ENCODE measurements at regions not wholly inside any gene's neighbourhood (a gene's known extent, or its start where the extent isn't known, plus 50 kb on each side); places are given as distances from the start of the nearest gene placed in this dataset.

- FAIRE-seq, result no peak
These were observed 1556.6 kb upstream of the TMEFF2 start for GRCh38 chr2:193751299-193751698.

GRCh38 chr2:193749485-193749884, 1554.8 kb upstream of the TMEFF2 start:
- DNase-seq (ENCODE audit: insufficient read length, low spot score), result no peak
- no peak for FAIRE-seq

More at GRCh38 chr2:193751299-193751698, 1556.6 kb upstream of the TMEFF2 start:
- no peak for DNase-seq (ENCODE audit: insufficient read length, low spot score)

GRCh38 chr2:193743089-193743488, 1548.4 kb upstream of the TMEFF2 start:
- DNase-seq (ENCODE audit: insufficient read length, low spot score) (no peak), FAIRE-seq (no peak)

- DNase-seq (ENCODE audit: insufficient read length, low spot score) (no peak), FAIRE-seq (no peak)
These were observed 1544.2 kb upstream of the TMEFF2 start for GRCh38 chr2:193738892-193739291.

GRCh38 chr2:193712912-193713311, 1518.2 kb upstream of the TMEFF2 start:
- FAIRE-seq (no peak), DNase-seq (ENCODE audit: insufficient read length, low spot score) (no peak)

- DNase-seq (ENCODE audit: insufficient read length, low spot score) (no peak), FAIRE-seq (no peak)
These were observed 1508.7 kb upstream of the TMEFF2 start for GRCh38 chr2:193703411-193703810.

GRCh38 chr2:193701484-193701883, 1506.8 kb upstream of the TMEFF2 start:
- no peak for FAIRE-seq

GRCh38 chr2:193695367-193695766, 1500.6 kb upstream of the TMEFF2 start:
- DNase-seq (ENCODE audit: insufficient read length, low spot score), result no peak
- no peak for FAIRE-seq

More at GRCh38 chr2:193701484-193701883, 1506.8 kb upstream of the TMEFF2 start:
- DNase-seq (ENCODE audit: insufficient read length, low spot score), result no peak

- DNase-seq (ENCODE audit: insufficient read length, low spot score) (no peak), FAIRE-seq (no peak)
These were observed 1499.0 kb upstream of the TMEFF2 start for GRCh38 chr2:193693758-193694157.

GRCh38 chr2:193690572-193690971, 1495.8 kb upstream of the TMEFF2 start:
- FAIRE-seq (no peak), DNase-seq (ENCODE audit: insufficient read length, low spot score) (no peak)

- no peak for FAIRE-seq
- DNase-seq (ENCODE audit: insufficient read length, low spot score), result no peak
These were observed 1492.5 kb upstream of the TMEFF2 start for GRCh38 chr2:193687195-193687594.

- DNase-seq (ENCODE audit: insufficient read length, low spot score) (no peak), FAIRE-seq (no peak)
These were observed 1485.1 kb upstream of the TMEFF2 start for GRCh38 chr2:193679847-193680246.

GRCh38 chr2:193670478-193670877, 1475.7 kb upstream of the TMEFF2 start:
- no peak for FAIRE-seq
- DNase-seq (ENCODE audit: insufficient read length, low spot score), result no peak

GRCh38 chr2:193668557-193669323, 1474.0 kb upstream of the TMEFF2 start:
- no peak for DNase-seq (ENCODE audit: insufficient read length, low spot score)
- no peak for FAIRE-seq

- DNase-seq (ENCODE audit: insufficient read length, low spot score) (no peak), FAIRE-seq (no peak)
These were observed 1433.2 kb upstream of the TMEFF2 start for GRCh38 chr2:193627927-193628272.

GRCh38 chr2:193627187-193627926, 1432.6 kb upstream of the TMEFF2 start:
- DNase-seq (ENCODE audit: insufficient read length, low spot score) (no peak), FAIRE-seq (no peak)

- FAIRE-seq (no peak), DNase-seq (ENCODE audit: insufficient read length, low spot score) (no peak)
These were observed 1413.7 kb upstream of the TMEFF2 start for GRCh38 chr2:193608451-193608850.

- DNase-seq (ENCODE audit: insufficient read length, low spot score) (no peak), FAIRE-seq (no peak)
These were observed 1396.1 kb upstream of the TMEFF2 start for GRCh38 chr2:193590831-193591230.

GRCh38 chr2:193584522-193584938, 1389.8 kb upstream of the TMEFF2 start:
- no peak for DNase-seq (ENCODE audit: insufficient read length, low spot score)

GRCh38 chr2:193583638-193584400, 1389.1 kb upstream of the TMEFF2 start:
- DNase-seq (ENCODE audit: insufficient read length, low spot score) (no peak), FAIRE-seq (no peak)

More at GRCh38 chr2:193584522-193584938, 1389.8 kb upstream of the TMEFF2 start:
- FAIRE-seq, result peak; percentile 71

GRCh38 chr2:193581807-193582206, 1387.1 kb upstream of the TMEFF2 start:
- FAIRE-seq (no peak), DNase-seq (ENCODE audit: insufficient read length, low spot score) (no peak)
